Upper lobe of left lung (tissue), 4 donors: ENCODE measurements at regions not wholly inside any gene's neighbourhood (a gene's known extent, or its start where the extent isn't known, plus 50 kb on each side); places are given as distances from the start of the nearest gene placed in this dataset.

Experiments used
- EP300 ChIP-seq, 4 donors: sonication (generic); formaldehyde crosslinking; IDR thresholded peaks; one replicate each; pipeline ENCODE4 v1.5.1; 2017; ENCODE audit warnings: antibody characterized with exemption in 4 of 4, control low read depth in 2 of 4
- POLR2A ChIP-seq, 4 donors: fragments of 450-650 bp; IDR thresholded peaks; one replicate each; pipeline ENCODE4 v1.5.1; 2016 to 2017; ENCODE audit warnings: antibody characterized with exemption in 4 of 4, mild to moderate bottlenecking in 2 of 4
- TF ChIP-seq, protein P1 (sequence below), 6 experiments: fragments of 450-650 bp in 4 of 6; fragments of 200-600 bp in 2 of 6; sonication (generic) in 2 of 6; IDR thresholded peaks; one replicate each; pipeline ENCODE4 v1.5.1; 2016 to 2019; ENCODE audit warnings: antibody characterized with exemption in 6 of 6

DNA sequence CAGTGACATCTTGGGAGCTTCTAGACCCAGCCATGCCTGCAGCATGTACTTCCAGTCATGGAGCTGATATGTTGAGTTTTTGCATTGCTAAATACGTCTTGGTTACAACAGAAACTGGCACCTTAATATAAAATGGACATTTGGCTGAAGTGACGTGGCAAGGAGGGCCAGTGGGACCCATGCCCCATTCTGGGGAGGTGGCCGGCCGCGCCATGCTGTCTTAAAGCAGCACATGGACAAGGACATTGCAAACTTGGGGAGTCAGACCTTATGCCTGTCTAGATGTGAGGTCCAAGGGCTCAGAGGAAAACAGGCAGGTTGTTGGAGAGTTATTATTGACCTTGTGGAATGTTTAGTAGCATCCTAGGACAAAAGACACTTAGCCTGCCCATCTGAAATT, 588.0 kb upstream of the CDH4 start:
- no peak for TF ChIP-seq POLR2A (IDR thresholded peaks at IDR 0.05)
- TF ChIP-seq, protein P1, sequence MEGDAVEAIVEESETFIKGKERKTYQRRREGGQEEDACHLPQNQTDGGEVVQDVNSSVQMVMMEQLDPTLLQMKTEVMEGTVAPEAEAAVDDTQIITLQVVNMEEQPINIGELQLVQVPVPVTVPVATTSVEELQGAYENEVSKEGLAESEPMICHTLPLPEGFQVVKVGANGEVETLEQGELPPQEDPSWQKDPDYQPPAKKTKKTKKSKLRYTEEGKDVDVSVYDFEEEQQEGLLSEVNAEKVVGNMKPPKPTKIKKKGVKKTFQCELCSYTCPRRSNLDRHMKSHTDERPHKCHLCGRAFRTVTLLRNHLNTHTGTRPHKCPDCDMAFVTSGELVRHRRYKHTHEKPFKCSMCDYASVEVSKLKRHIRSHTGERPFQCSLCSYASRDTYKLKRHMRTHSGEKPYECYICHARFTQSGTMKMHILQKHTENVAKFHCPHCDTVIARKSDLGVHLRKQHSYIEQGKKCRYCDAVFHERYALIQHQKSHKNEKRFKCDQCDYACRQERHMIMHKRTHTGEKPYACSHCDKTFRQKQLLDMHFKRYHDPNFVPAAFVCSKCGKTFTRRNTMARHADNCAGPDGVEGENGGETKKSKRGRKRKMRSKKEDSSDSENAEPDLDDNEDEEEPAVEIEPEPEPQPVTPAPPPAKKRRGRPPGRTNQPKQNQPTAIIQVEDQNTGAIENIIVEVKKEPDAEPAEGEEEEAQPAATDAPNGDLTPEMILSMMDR (IDR thresholded peaks at IDR 0.05), result no peak
- no peak for TF ChIP-seq EP300 (IDR thresholded peaks at IDR 0.05)
